Fibroblast of lung (primary cell): ENCODE measurements at regions not wholly inside any gene's neighbourhood (a gene's known extent, or its start where the extent isn't known, plus 50 kb on each side); places are given as distances from the start of the nearest gene placed in this dataset.

Experiments
- EZH2 ChIP-seq: IDR thresholded peaks from 2 replicates; pipeline ENCODE4 v1.5.1; 2012; ENCODE audit warnings: low read length, control low read depth, mild to moderate bottlenecking; ENCODE audit errors: missing control alignments
- TF ChIP-seq, protein P1 (sequence below), 2 donors: IDR thresholded peaks in 1 of 2; conservative IDR thresholded peaks in 1 of 2; 1 replicate in 1 of 2; 2 replicates in 1 of 2; pipeline ENCODE4 v1.5.1; 2011 to 2012; ENCODE audit warnings: low read length in 2 of 2, control low read depth in 1 of 2, inconsistent platforms in 1 of 2, low read depth in 1 of 2, mild to moderate bottlenecking in 1 of 2

DNA sequence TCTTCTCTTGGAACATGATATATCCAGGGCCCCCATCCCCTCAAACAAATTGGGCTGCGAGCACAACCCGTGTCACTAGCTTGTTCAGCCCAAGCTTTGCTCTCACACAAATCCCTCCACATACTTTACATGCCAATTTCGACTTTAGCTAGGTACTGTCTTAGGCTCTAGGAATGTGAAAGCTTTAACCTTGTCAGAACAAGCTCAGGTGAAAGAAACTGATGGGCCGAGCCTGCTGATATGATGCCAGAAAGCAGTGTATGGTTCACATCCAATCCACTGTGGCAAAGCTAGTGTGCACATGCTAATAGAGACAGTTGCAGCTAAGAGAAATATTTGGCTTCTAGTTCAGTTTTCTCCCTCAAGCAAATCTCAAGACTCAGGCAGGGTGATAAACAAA lies 79.5 kb downstream of the TNFSF18 start:
- TF ChIP-seq, protein P1, sequence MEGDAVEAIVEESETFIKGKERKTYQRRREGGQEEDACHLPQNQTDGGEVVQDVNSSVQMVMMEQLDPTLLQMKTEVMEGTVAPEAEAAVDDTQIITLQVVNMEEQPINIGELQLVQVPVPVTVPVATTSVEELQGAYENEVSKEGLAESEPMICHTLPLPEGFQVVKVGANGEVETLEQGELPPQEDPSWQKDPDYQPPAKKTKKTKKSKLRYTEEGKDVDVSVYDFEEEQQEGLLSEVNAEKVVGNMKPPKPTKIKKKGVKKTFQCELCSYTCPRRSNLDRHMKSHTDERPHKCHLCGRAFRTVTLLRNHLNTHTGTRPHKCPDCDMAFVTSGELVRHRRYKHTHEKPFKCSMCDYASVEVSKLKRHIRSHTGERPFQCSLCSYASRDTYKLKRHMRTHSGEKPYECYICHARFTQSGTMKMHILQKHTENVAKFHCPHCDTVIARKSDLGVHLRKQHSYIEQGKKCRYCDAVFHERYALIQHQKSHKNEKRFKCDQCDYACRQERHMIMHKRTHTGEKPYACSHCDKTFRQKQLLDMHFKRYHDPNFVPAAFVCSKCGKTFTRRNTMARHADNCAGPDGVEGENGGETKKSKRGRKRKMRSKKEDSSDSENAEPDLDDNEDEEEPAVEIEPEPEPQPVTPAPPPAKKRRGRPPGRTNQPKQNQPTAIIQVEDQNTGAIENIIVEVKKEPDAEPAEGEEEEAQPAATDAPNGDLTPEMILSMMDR (conservative IDR thresholded peaks at IDR 0.05 in 1 of 2, IDR thresholded peaks at IDR 0.05 in 1 of 2; ENCODE audit: low read depth in 1 of 2, low read length in 2 of 2) = no peak
- no peak for TF ChIP-seq EZH2
